ENCODE measurements at regions not wholly inside any gene's neighbourhood (a gene's known extent, or its start where the extent isn't known, plus 50 kb on each side); places are given as distances from the start of the nearest gene placed in this dataset.

- H3K4me3 ChIP-seq (ENCODE audit: low read depth, low read length) = no peak overlapping the region
- no peak for TF ChIP-seq CTCF (conservative IDR thresholded peaks at IDR 0.05; ENCODE audit: low read depth, low read length)
- no peak for DNase-seq (ENCODE audit: low read depth)
Measured at GRCh38 chr14:98154254-98154653, 1117.7 kb downstream of the BCL11B start.

- no peak for TF ChIP-seq CTCF (conservative IDR thresholded peaks at IDR 0.05; ENCODE audit: low read depth, low read length)
- H3K4me3 ChIP-seq (ENCODE audit: low read depth, low read length) = no peak overlapping the region
- no peak for DNase-seq (ENCODE audit: low read depth)
Measured at GRCh38 chr14:98156411-98156810, 1115.6 kb downstream of the BCL11B start.

GRCh38 chr14:98160901-98161300 lies 1111.1 kb downstream of the BCL11B start:
- no peak for DNase-seq (ENCODE audit: low read depth)
- no peak for TF ChIP-seq CTCF (conservative IDR thresholded peaks at IDR 0.05; ENCODE audit: low read depth, low read length)

GRCh38 chr14:98161356-98161755 lies 1110.6 kb downstream of the BCL11B start:
- TF ChIP-seq CTCF (conservative IDR thresholded peaks at IDR 0.05; ENCODE audit: low read depth, low read length) = no peak
- no peak for DNase-seq (ENCODE audit: low read depth)
- H3K4me3 ChIP-seq (ENCODE audit: low read depth, low read length) = no peak overlapping the region

More at GRCh38 chr14:98160901-98161300, 1111.1 kb downstream of the BCL11B start:
- H3K4me3 ChIP-seq (ENCODE audit: low read depth, low read length) = no peak overlapping the region

GRCh38 chr14:98162856-98163805 lies 1108.9 kb downstream of the BCL11B start:
- TF ChIP-seq CTCF (conservative IDR thresholded peaks at IDR 0.05; ENCODE audit: low read depth, low read length) = no peak
- no peak for DNase-seq (ENCODE audit: low read depth)
- no peak overlapping the region for H3K4me3 ChIP-seq (ENCODE audit: low read depth, low read length)

- no peak for TF ChIP-seq CTCF (conservative IDR thresholded peaks at IDR 0.05; ENCODE audit: low read depth, low read length)
- no peak overlapping the region for H3K4me3 ChIP-seq (ENCODE audit: low read depth, low read length)
- DNase-seq (ENCODE audit: low read depth) = no peak
Measured at GRCh38 chr14:98163873-98164272, 1108.1 kb downstream of the BCL11B start.

GRCh38 chr14:98165976-98166375 lies 1106.0 kb downstream of the BCL11B start:
- no peak for TF ChIP-seq CTCF (conservative IDR thresholded peaks at IDR 0.05; ENCODE audit: low read depth, low read length)
- no peak overlapping the region for H3K4me3 ChIP-seq (ENCODE audit: low read depth, low read length)
- no peak for DNase-seq (ENCODE audit: low read depth)

All from choroid plexus epithelial cell (primary cell).